Gastrocnemius medialis (tissue), 4 donors: ENCODE measurements at regions not wholly inside any gene's neighbourhood (a gene's known extent, or its start where the extent isn't known, plus 50 kb on each side); places are given as distances from the start of the nearest gene placed in this dataset.

Experiments
- ATAC-seq, 2 donors: fragments of 150-250 bp; one replicate each; pipeline ENCODE4 v1.9.1; 2016
- DNase-seq, 2 donors: peaks; one replicate each; pipeline ENCODE4 v3.0.0-alpha.2; 2019
- H3K27ac ChIP-seq, 4 donors: fragments of 200-600 bp; sonication (generic); 1 replicate in 1 of 4; 2 replicates in 3 of 4; pipeline ENCODE4 v1.5.1; 2016 to 2018; ENCODE audit warnings: mild to moderate bottlenecking in 2 of 4, moderate library complexity in 1 of 4
- H3K27me3 ChIP-seq, 3 donors: fragments of 200-600 bp; sonication (generic) in 2 of 3; 1 replicate in 1 of 3; 2 replicates in 2 of 3; pipeline versions ENCODE4 v1.5.1 to v1.6.0; 2016 to 2019; ENCODE audit warnings: mild to moderate bottlenecking in 1 of 3, moderate library complexity in 1 of 3
- H3K36me3 ChIP-seq, 2 donors: fragments of 200-600 bp; sonication (generic) in 1 of 2; one replicate each; pipeline ENCODE4 v1.5.1; 2017 to 2018
- H3K4me1 ChIP-seq, 2 donors: fragments of 200-600 bp; sonication (generic) in 1 of 2; one replicate each; pipeline ENCODE4 v1.5.1; 2016 to 2017; ENCODE audit warnings: mild to moderate bottlenecking in 2 of 2
- H3K4me3 ChIP-seq, 4 donors: fragments of 200-600 bp; sonication (generic) in 3 of 4; 1 replicate in 1 of 4; 2 replicates in 3 of 4; pipeline ENCODE4 v1.5.1; 2016 to 2019; ENCODE audit warnings: mild to moderate bottlenecking in 2 of 4
- H3K9me3 ChIP-seq, 3 donors: fragments of 200-600 bp; sonication (generic) in 2 of 3; 1 replicate in 1 of 3; 2 replicates in 2 of 3; pipeline ENCODE4 v1.5.1; 2016 to 2019
- CTCF ChIP-seq, 5 experiments: fragments of 450-650 bp in 3 of 5; fragments of 200-600 bp in 2 of 5; sonication (generic) in 2 of 5; IDR thresholded peaks in 4 of 5; conservative IDR thresholded peaks in 1 of 5; 1 replicate in 4 of 5; 2 replicates in 1 of 5; pipeline ENCODE4 v1.5.1; 2016 to 2019; ENCODE audit warnings: antibody characterized with exemption in 5 of 5, mild to moderate bottlenecking in 3 of 5, moderate library complexity in 3 of 5
- POLR2A ChIP-seq, 2 donors: fragments of 450-650 bp; IDR thresholded peaks; one replicate each; pipeline ENCODE4 v1.6.1; 2017; ENCODE audit warnings: antibody characterized with exemption in 2 of 2, mild to moderate bottlenecking in 2 of 2, moderate library complexity in 2 of 2
- in situ Hi-C, 4 donors: fragments of 200-750 bp; cut with MboI; loops; one replicate each; pipeline versions ENCODE4 v1.15.0 to v1.8.0; 2017; ENCODE audit warnings: low sequenced_read_pairs in 4 of 4
- intact Hi-C: fragments of 100-400 bp; cut with DNase I; formaldehyde crosslinking; loops from one replicate; pipeline ENCODE4 v1.15.1; 2023; ENCODE audit warnings: low total_unique reads

GRCh38 chr3:134704133-134704532 is 53.3 kb upstream of the KY start:
- Histone ChIP-seq H3K27me3 (no peaks in the 10 kb centered on the region), H3K4me3 (no peak overlapping the region), H3K36me3 (no peaks in the 10 kb centered on the region), H3K4me1 (peaks cover 6 to 7% of the 10 kb centered on the region in 2 donors), H3K9me3 (no peaks in the 10 kb centered on the region), H3K27ac (no peak overlapping the region)
- no peak for TF ChIP-seq POLR2A (IDR thresholded peaks at IDR 0.05)
- no peak for TF ChIP-seq CTCF (IDR thresholded peaks at IDR 0.05 in 4 of 5, conservative IDR thresholded peaks at IDR 0.05 in 1 of 5)
- DNase-seq (no peak), ATAC-seq (no peak)
- in situ Hi-C loops (no loop called here), intact Hi-C loops (no loop called here)

DNA sequence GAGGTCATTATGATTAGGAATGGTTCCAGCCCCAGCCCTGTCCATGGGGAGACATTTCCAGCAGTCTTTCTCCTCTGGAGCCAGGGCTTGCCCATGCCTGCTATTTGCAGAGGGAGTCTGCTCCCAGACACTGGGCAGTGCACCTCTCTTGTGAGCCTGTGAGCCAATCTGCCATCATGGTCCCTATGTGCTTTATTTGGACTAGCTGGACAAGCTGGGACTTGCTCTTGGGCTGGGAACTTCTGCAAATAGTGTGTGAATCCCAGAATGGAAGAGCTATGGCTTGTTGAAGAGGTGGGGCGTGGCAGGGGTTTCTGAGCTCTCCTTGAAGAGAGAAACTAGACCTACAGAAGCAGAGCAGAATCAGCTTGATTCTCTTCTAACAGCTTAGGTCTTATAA is 53.7 kb upstream of the KY start:
- TF ChIP-seq POLR2A (IDR thresholded peaks at IDR 0.05) (no peak), CTCF (IDR thresholded peaks at IDR 0.05 in 4 of 5, conservative IDR thresholded peaks at IDR 0.05 in 1 of 5) (no peak)
- no peak overlapping the region for H3K4me3 ChIP-seq
- intact Hi-C loops (no loop called here), in situ Hi-C loops (no loop called here)
- H3K4me1 ChIP-seq, result peaks cover 8 to 9% of the 10 kb centered on the region in 2 donors
- no peak overlapping the region for H3K27ac ChIP-seq
- H3K9me3 ChIP-seq, result no peaks in the 10 kb centered on the region
- no peaks in the 10 kb centered on the region for H3K27me3 ChIP-seq
- ATAC-seq (no peak), DNase-seq (no peak)
- no peaks in the 10 kb centered on the region for H3K36me3 ChIP-seq

- Histone ChIP-seq H3K4me1 (peaks cover 22 to 25% of the 10 kb centered on the region in 2 donors), H3K27ac (no peak overlapping the region), H3K36me3 (no peaks in the 10 kb centered on the region), H3K4me3 (no peak overlapping the region), H3K9me3 (no peaks in the 10 kb centered on the region), H3K27me3 (no peaks in the 10 kb centered on the region)
- ATAC-seq (no peak), DNase-seq (no peak)
- in situ Hi-C loops (no loop called here), intact Hi-C loops (no loop called here)
- TF ChIP-seq CTCF (IDR thresholded peaks at IDR 0.05 in 4 of 5, conservative IDR thresholded peaks at IDR 0.05 in 1 of 5) (no peak), POLR2A (IDR thresholded peaks at IDR 0.05) (no peak)
Observed at GRCh38 chr3:134707908-134708597, 57.2 kb upstream of the KY start.

GRCh38 chr3:134708671-134709070 is 57.8 kb upstream of the KY start:
- Histone ChIP-seq H3K4me1 (peaks cover 22 to 25% of the 10 kb centered on the region in 2 donors), H3K4me3 (no peak overlapping the region), H3K27me3 (no peaks in the 10 kb centered on the region), H3K9me3 (no peaks in the 10 kb centered on the region), H3K36me3 (no peaks in the 10 kb centered on the region), H3K27ac (no peak overlapping the region)
- ATAC-seq (no peak), DNase-seq (no peak)
- intact Hi-C loops (no loop called here), in situ Hi-C loops (no loop called here)
- no peak for TF ChIP-seq POLR2A (IDR thresholded peaks at IDR 0.05)
- no peak for TF ChIP-seq CTCF (IDR thresholded peaks at IDR 0.05 in 4 of 5, conservative IDR thresholded peaks at IDR 0.05 in 1 of 5)

DNA sequence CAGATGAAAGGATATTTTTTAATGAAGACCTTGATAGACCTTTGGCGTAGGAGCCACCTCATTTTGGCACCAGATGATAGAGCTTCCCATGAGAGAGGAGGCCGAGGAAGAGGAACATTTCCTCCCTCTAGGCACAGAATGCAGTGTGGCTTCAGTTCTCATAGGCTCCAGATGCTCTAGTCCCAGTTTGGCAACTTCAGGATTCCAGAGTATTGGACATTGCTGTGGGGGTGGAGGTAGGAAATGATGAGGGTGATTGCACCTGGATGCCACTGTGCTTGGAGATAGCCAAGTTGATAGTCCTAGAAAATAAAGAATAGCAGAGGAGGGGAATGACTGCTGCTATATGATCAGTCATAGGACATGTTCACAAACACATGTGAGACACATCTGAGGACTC is 58.3 kb upstream of the KY start:
- ATAC-seq (no peak), DNase-seq (no peak)
- in situ Hi-C loops (no loop called here), intact Hi-C loops (no loop called here)
- Histone ChIP-seq H3K27me3 (no peaks in the 10 kb centered on the region), H3K9me3 (no peaks in the 10 kb centered on the region), H3K4me3 (no peak overlapping the region), H3K27ac (no peak overlapping the region), H3K4me1 (peaks cover 22 to 25% of the 10 kb centered on the region in 2 donors), H3K36me3 (no peaks in the 10 kb centered on the region)
- TF ChIP-seq CTCF (IDR thresholded peaks at IDR 0.05 in 4 of 5, conservative IDR thresholded peaks at IDR 0.05 in 1 of 5) (no peak), POLR2A (IDR thresholded peaks at IDR 0.05) (no peak)
